H1 (cell line): ENCODE measurements at regions not wholly inside any gene's neighbourhood (a gene's known extent, or its start where the extent isn't known, plus 50 kb on each side); places are given as distances from the start of the nearest gene placed in this dataset.

Experiments used
- CTCF ChIA-PET: fragments of 300-600 bp; sonication (Branson Sonifier 250); formaldehyde crosslinking; loops from one replicate; lab custom pipeline; 2021; ENCODE audit not compliant: partially characterized antibody; lab: Charles Lee
- POLR2A ChIA-PET: fragments of 300-600 bp; sonication (Branson Sonifier 250); formaldehyde crosslinking; loops from one replicate; lab custom pipeline; 2021; ENCODE audit warnings: inconsistent platforms; ENCODE audit not compliant: partially characterized antibody; lab: Charles Lee
- DNase-seq, 2 experiments: peaks; one replicate each; pipeline versions ENCODE4 v3.0.0 to v3.0.0-alpha.2; 2010 to 2022; ENCODE audit warnings: low spot score in 2 of 2, low read depth in 1 of 2, mixed read lengths in 1 of 2
- FAIRE-seq: peaks from 2 replicates; lab custom pipeline; 2011; peaks lifted over from hg19 to GRCh38; lab: Jason Lieb, UNC
- H2AFZ ChIP-seq: 2 replicates; pipeline ENCODE4 v1.8.1; 2012; ENCODE audit warnings: low read length, inconsistent platforms
- H2AK5ac ChIP-seq: 2 replicates; pipeline ENCODE4 v1.6.1; 2013; ENCODE audit warnings: low read depth, low read length
- H2BK120ac ChIP-seq: replicated peaks from 2 replicates; pipeline ENCODE3; 2013; ENCODE audit warnings: low read depth, low read length, inconsistent platforms
- H2BK12ac ChIP-seq: 2 replicates; pipeline ENCODE4 v1.6.1; 2013; ENCODE audit warnings: low read depth, low read length
- H2BK15ac ChIP-seq: 2 replicates; pipeline ENCODE4 v1.6.1; 2013; ENCODE audit warnings: low read length
- H2BK20ac ChIP-seq: 2 replicates; pipeline ENCODE4 v1.6.1; 2013; ENCODE audit warnings: low read length
- H2BK5ac ChIP-seq: 2 replicates; pipeline ENCODE4 v1.6.1; 2013; ENCODE audit warnings: low read depth, low read length
- H3K14ac ChIP-seq: 2 replicates; pipeline ENCODE4 v1.6.1; 2013; ENCODE audit warnings: inconsistent platforms; ENCODE audit not compliant: insufficient read length
- H3K18ac ChIP-seq: 2 replicates; pipeline ENCODE4 v1.6.1; 2013; ENCODE audit warnings: low read length; ENCODE audit errors: extremely low read depth
- H3K23ac ChIP-seq: 2 replicates; pipeline ENCODE4 v1.6.1; 2013; ENCODE audit warnings: inconsistent platforms; ENCODE audit not compliant: insufficient read length
- H3K23me2 ChIP-seq: 2 replicates; pipeline ENCODE4 v1.6.1; 2013; ENCODE audit warnings: low read depth, low read length
- H3K27ac ChIP-seq: 2 replicates; pipeline ENCODE4 v1.6.1; 2011; ENCODE audit warnings: low read depth, low read length, inconsistent platforms
- H3K27me3 ChIP-seq, 4 experiments: replicated peaks in 1 of 4; 1 replicate in 1 of 4; 2 replicates in 3 of 4; pipeline versions ENCODE4 v1.6.1 to v1.8.1; 2011 to 2013; ENCODE audit warnings: low read length in 3 of 4, mild to moderate bottlenecking in 3 of 4, inconsistent platforms in 2 of 4, mixed read lengths in 2 of 4, moderate library complexity in 1 of 4; ENCODE audit not compliant: control insufficient read depth in 3 of 4, insufficient read depth in 3 of 4; ENCODE audit errors: extremely low read depth in 1 of 4
- H3K36me3 ChIP-seq, 4 experiments: 2 replicates each; pipeline versions ENCODE4 v1.6.1 to v1.8.1; 2011 to 2013; ENCODE audit warnings: mild to moderate bottlenecking in 4 of 4, low read length in 3 of 4, moderate library complexity in 2 of 4, control low read depth in 1 of 4, inconsistent platforms in 1 of 4; ENCODE audit not compliant: insufficient read depth in 4 of 4, control insufficient read depth in 2 of 4
- H3K4ac ChIP-seq: replicated peaks from 2 replicates; pipeline ENCODE3; 2013; ENCODE audit warnings: low read length, low read depth, mixed read lengths, inconsistent platforms; ENCODE audit not compliant: insufficient read length
- H3K4me1 ChIP-seq, 4 experiments: replicated peaks in 1 of 4; 1 replicate in 1 of 4; 2 replicates in 3 of 4; pipeline versions ENCODE4 v1.6.1 to v1.8.1; 2011 to 2013; ENCODE audit warnings: low read length in 3 of 4, inconsistent platforms in 2 of 4, mixed read lengths in 1 of 4; ENCODE audit not compliant: insufficient read depth in 4 of 4, control insufficient read depth in 3 of 4
- H3K4me2 ChIP-seq, 2 experiments: 2 replicates each; pipeline versions ENCODE4 v1.6.1 to v1.8.1; 2011 to 2013; ENCODE audit warnings: low read depth in 2 of 2, low read length in 2 of 2, control low read depth in 1 of 2, inconsistent platforms in 1 of 2, mild to moderate bottlenecking in 1 of 2; ENCODE audit not compliant: insufficient read depth in 1 of 2
- H3K4me3 ChIP-seq, 4 experiments: fragments of 200-600, 300-600 bp in 1 of 4; sonication (generic), shearing (Covaris generic), sonication (Bioruptor Twin) in 1 of 4; 2 replicates each; pipeline versions ENCODE4 v1.5.1 to v1.8.1; 2011 to 2016; ENCODE audit warnings: low read length in 4 of 4, low read depth in 3 of 4, control low read depth in 2 of 4, inconsistent platforms in 2 of 4, mild to moderate bottlenecking in 2 of 4, mixed read lengths in 1 of 4, moderate library complexity in 1 of 4; ENCODE audit not compliant: insufficient read depth in 2 of 4; ENCODE audit errors: extremely low read depth in 1 of 4
- H3K56ac ChIP-seq: replicated peaks from 2 replicates; pipeline ENCODE3; 2013; ENCODE audit warnings: low read depth, mild to moderate bottlenecking, mixed read lengths, low read length, inconsistent platforms; ENCODE audit not compliant: insufficient read length
- H3K79me1 ChIP-seq: 2 replicates; pipeline ENCODE4 v1.6.1; 2013; ENCODE audit warnings: low read depth, low read length, control low read depth
- H3K79me2 ChIP-seq, 2 experiments: 2 replicates each; pipeline versions ENCODE4 v1.6.1 to v1.8.1; 2012 to 2013; ENCODE audit warnings: low read length in 2 of 2, mild to moderate bottlenecking in 2 of 2, inconsistent platforms in 1 of 2; ENCODE audit not compliant: insufficient read depth in 2 of 2, control insufficient read depth in 1 of 2
- H3K9ac ChIP-seq, 4 experiments: replicated peaks in 1 of 4; 1 replicate in 1 of 4; 2 replicates in 3 of 4; pipeline versions ENCODE4 v1.6.1 to v1.8.1; 2011 to 2013; ENCODE audit warnings: low read depth in 3 of 4, low read length in 3 of 4, control low read depth in 2 of 4, mild to moderate bottlenecking in 2 of 4, moderate library complexity in 2 of 4, inconsistent platforms in 1 of 4; ENCODE audit errors: extremely low read depth in 1 of 4
- H3K9me3 ChIP-seq, 2 experiments: 2 replicates each; pipeline versions ENCODE4 v1.6.1 to v1.8.1; 2012 to 2013; ENCODE audit warnings: mild to moderate bottlenecking in 2 of 2, moderate library complexity in 2 of 2, control low read depth in 1 of 2, inconsistent platforms in 1 of 2, low read depth in 1 of 2, low read length in 1 of 2, mixed read lengths in 1 of 2; ENCODE audit not compliant: insufficient read depth in 2 of 2
- H4K20me1 ChIP-seq, 2 experiments: replicated peaks in 1 of 2; 2 replicates each; pipeline versions ENCODE3 to v1.8.1; 2011 to 2013; ENCODE audit warnings: inconsistent platforms in 2 of 2, low read length in 2 of 2, mild to moderate bottlenecking in 1 of 2; ENCODE audit not compliant: insufficient read depth in 2 of 2, control insufficient read depth in 1 of 2
- H4K5ac ChIP-seq: 2 replicates; pipeline ENCODE4 v1.6.1; 2013; ENCODE audit warnings: low read length, low read depth, mixed read lengths, inconsistent platforms; ENCODE audit not compliant: insufficient read length
- H4K8ac ChIP-seq: 2 replicates; pipeline ENCODE4 v1.8.0; 2013; ENCODE audit warnings: mild to moderate bottlenecking, moderate library complexity, low read length, inconsistent platforms; ENCODE audit not compliant: insufficient read depth; ENCODE audit errors: extremely low read depth
- H4K91ac ChIP-seq: replicated peaks from 2 replicates; pipeline ENCODE3; 2013; ENCODE audit warnings: low read length, mixed read lengths, inconsistent platforms; ENCODE audit not compliant: insufficient read length
- BRCA1 ChIP-seq: IDR thresholded peaks from 2 replicates; pipeline ENCODE4 v1.6.1; 2012; ENCODE audit warnings: low read depth, low read length, improper control_type of control experiment
- CHD2 ChIP-seq: IDR thresholded peaks from 2 replicates; pipeline ENCODE4 v1.6.1; 2012; ENCODE audit warnings: low read length, improper control_type of control experiment
- EZH2 ChIP-seq: fragments of 200-600 bp; sonication (generic); IDR thresholded peaks from 2 replicates; pipeline ENCODE4 v1.7.1; 2012; ENCODE audit warnings: low read depth, mild to moderate bottlenecking, moderate library complexity, low read length, inconsistent platforms; ENCODE audit not compliant: severe bottlenecking
- POLR2AphosphoS5 ChIP-seq: IDR thresholded peaks from 2 replicates; pipeline ENCODE4 v1.6.1; 2011; ENCODE audit warnings: low read depth, low read length
- POU5F1 ChIP-seq: IDR thresholded peaks from 2 replicates; pipeline ENCODE4 v1.6.1; 2011; ENCODE audit warnings: low read depth, mild to moderate bottlenecking, low read length, moderate library complexity
- RFX5 ChIP-seq: IDR thresholded peaks from 2 replicates; pipeline ENCODE4 v1.6.1; 2011; ENCODE audit warnings: low read depth, low read length, improper control_type of control experiment, borderline replicate concordance
- SRF ChIP-seq: IDR thresholded peaks from 2 replicates; pipeline ENCODE4 v1.6.1; 2011; ENCODE audit warnings: mild to moderate bottlenecking, low read depth, low read length, moderate library complexity
- SUZ12 ChIP-seq: fragments of 200-600 bp; sonication (generic); IDR thresholded peaks from 2 replicates; pipeline ENCODE4 v1.6.1; 2012; ENCODE audit warnings: mild to moderate bottlenecking, inconsistent platforms, low read length, moderate library complexity, mixed read lengths
- TBP ChIP-seq: IDR thresholded peaks from 2 replicates; pipeline ENCODE4 v1.6.1; 2011; ENCODE audit warnings: low read depth, low read length, improper control_type of control experiment
- WGBS, 2 experiments: shearing (Covaris generic) in 1 of 2; methylation state at CpG; one replicate each; pipeline versions ENCODE4 v1.1.6 to v1.1.7; 2013 to 2015; ENCODE audit warnings: low lambda C conversion rate in 2 of 2, mixed read lengths in 2 of 2, inconsistent platforms in 1 of 2, low coverage in 1 of 2, missing lambda C conversion rate in 1 of 2; ENCODE audit not compliant: insufficient replicate concordance in 2 of 2, insufficient coverage in 1 of 2, insufficient read length in 1 of 2; ENCODE audit errors: extremely low coverage in 1 of 2, missing lambda C conversion rate in 1 of 2; 5-methylcytosine and 5-hydroxymethylcytosine counted together
- TF ChIP-seq, protein P1 (sequence below): IDR thresholded peaks from 2 replicates; pipeline ENCODE4 v1.6.1; 2012; ENCODE audit warnings: low read length, inconsistent platforms

DNA sequence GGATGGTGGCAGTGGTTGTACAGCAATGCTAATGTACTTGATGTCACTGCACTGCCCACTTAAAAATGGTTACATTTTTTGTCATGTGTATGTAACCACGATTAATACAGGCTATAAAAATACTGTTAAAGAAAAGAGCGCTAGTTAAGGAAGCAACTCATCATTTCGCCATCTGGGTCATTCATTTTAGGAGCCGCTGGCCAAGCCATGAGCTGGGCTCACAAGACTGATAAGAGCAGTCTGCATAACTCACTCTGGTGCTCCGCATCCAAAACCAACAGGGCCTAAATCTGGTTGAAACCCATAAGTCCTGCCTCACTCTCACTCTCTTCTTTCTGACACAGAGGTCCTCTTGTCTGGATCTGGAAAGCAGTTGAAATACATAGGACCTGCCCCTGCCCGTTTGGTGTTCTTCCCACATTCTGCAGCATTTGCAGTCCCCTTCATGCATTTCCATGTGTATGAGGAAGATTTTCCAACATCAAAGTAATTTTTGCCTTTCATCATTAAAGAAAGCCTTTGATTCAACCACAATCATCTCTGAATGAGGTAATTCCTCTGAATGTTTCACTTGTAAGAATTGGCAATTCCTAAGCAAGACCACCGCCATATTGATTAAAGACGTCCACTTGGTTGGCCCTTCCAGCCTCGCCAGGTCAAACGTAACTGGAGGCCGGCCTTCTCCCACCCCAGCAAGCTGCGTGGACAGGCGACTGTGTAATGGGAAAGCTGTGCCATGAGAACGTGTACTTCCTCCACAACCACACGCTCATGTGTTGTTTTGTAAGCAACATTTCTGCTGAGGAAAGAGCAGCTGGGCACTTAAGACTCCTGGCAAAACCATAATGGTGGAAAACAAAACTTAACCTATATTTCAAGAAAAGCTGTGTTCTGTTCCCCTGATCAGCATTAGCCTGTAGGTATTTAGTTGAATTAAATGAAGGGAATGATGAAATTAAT lies 112.2 kb downstream of the VAPA start:
- Histone ChIP-seq H3K9ac (no peak overlapping the region), H2AFZ (no peak overlapping the region), H4K91ac (no peak overlapping the region), H3K36me3 (no peaks in the 10 kb centered on the region), H3K4me3 (no peak overlapping the region), H3K79me2 (no peaks in the 10 kb centered on the region), H4K5ac (no peak overlapping the region), H3K23ac (no peak overlapping the region), H3K18ac (no peak overlapping the region), H2BK5ac (no peak overlapping the region), H3K4me2 (no peak overlapping the region), H2BK15ac (no peak overlapping the region), H3K14ac (no peak overlapping the region), H3K4me1 (no peaks in the 10 kb centered on the region), H3K9me3 (peaks cover 0 to 4% of the 10 kb centered on the region in 2 experiments; a peak in 2 of 4 replicates), H3K27me3 (peaks cover 0 to 2% (median under 1%) of the 10 kb centered on the region in 4 experiments; a peak in 1 of 7 replicates), H2BK20ac (no peak overlapping the region), H3K56ac (no peak overlapping the region), H3K4ac (no peak overlapping the region), H3K23me2 (no peaks in the 10 kb centered on the region), H3K27ac (no peak overlapping the region), H2BK12ac (no peak overlapping the region), H4K20me1 (no peaks in the 10 kb centered on the region), H4K8ac (no peak overlapping the region), H3K79me1 (no peaks in the 10 kb centered on the region), H2BK120ac (no peak overlapping the region), H2AK5ac (no peak overlapping the region)
- WGBS, 2 experiments = 83% methylated on average over 15 of the region's 15 CpGs; no CpG with 5 or more reads in 1 of the 2 experiments
- ChIA-PET CTCF (interaction anchor here (1.2 to 1.9 kb wide), 2 partner anchors 10 to 15 kb away, joined by 4 to 5 read pairs; no protein-coding TSS in a partner anchor), POLR2A (no interaction called here)
- FAIRE-seq = no peak
- no peak for DNase-seq
- TF ChIP-seq POU5F1 (no peak), SRF (no peak), SUZ12 (no peak), RFX5 (no peak), POLR2AphosphoS5 (no peak), BRCA1 (no peak), TBP (no peak), EZH2 (no peak), CHD2 (no peak)
- TF ChIP-seq, protein P1, sequence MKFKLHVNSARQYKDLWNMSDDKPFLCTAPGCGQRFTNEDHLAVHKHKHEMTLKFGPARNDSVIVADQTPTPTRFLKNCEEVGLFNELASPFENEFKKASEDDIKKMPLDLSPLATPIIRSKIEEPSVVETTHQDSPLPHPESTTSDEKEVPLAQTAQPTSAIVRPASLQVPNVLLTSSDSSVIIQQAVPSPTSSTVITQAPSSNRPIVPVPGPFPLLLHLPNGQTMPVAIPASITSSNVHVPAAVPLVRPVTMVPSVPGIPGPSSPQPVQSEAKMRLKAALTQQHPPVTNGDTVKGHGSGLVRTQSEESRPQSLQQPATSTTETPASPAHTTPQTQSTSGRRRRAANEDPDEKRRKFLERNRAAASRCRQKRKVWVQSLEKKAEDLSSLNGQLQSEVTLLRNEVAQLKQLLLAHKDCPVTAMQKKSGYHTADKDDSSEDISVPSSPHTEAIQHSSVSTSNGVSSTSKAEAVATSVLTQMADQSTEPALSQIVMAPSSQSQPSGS = no peak
